GM19043 (cell line): ENCODE measurements at regions not wholly inside any gene's neighbourhood (a gene's known extent, or its start where the extent isn't known, plus 50 kb on each side); places are given as distances from the start of the nearest gene placed in this dataset.
"Not testable (repeated sequence)": the region's sequence is repeated elsewhere in the genome, so short reads cannot be mapped to it uniquely, and the experiment has no call there.

Source experiments
- ATAC-seq: cut with Tn5 transposase; IDR thresholded peaks from one replicate; pipeline ENCODE4 v1.9.1; 2021; ENCODE audit warnings: low read depth; ENCODE audit not compliant: unreplicated experiment

- ATAC-seq = no peak
Observed at GRCh38 chrX:54615109-54615508, 85.1 kb downstream of the GNL3L start.

GRCh38 chrX:54633641-54634040 is 103.6 kb downstream of the GNL3L start:
- ATAC-seq = no peak

- no peak for ATAC-seq
Observed at GRCh38 chrX:54639018-54639345, 109.0 kb downstream of the GNL3L start.

- ATAC-seq = peak; percentile 87
Observed at GRCh38 chrX:54639346-54640102, 109.5 kb downstream of the GNL3L start.

- no peak for ATAC-seq
Observed at GRCh38 chrX:54640103-54640690, 110.2 kb downstream of the GNL3L start.

DNA sequence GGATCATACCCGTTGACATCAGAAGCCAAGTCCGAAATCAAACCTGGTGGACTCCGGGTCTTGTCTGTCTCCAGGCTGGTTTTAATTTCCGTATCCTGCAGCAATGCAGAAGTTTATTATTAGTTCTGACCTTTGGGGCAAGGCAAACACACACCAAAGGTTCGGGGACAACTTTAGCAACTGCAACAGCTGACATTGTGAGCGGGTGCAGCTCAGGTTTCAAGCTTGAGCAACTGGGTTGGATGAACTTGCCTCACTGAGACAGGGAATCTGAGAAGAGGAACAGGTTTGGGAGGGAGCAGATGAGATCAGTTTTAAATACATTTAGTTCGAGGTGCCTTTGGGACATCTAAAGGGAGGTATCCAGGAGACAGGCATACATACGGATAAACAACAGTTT is 110.7 kb downstream of the GNL3L start:
- no peak for ATAC-seq

- ATAC-seq = no peak
Observed at GRCh38 chrX:54641530-54641929, 111.5 kb downstream of the GNL3L start.

GRCh38 chrX:54647607-54648006 is 117.6 kb downstream of the GNL3L start:
- not testable (repeated sequence) for ATAC-seq

GRCh38 chrX:54659547-54659946 is 129.5 kb downstream of the GNL3L start:
- ATAC-seq = no peak

- no peak for ATAC-seq
Observed at GRCh38 chrX:54675762-54676161, 122.3 kb downstream of the ITIH6 start.

DNA sequence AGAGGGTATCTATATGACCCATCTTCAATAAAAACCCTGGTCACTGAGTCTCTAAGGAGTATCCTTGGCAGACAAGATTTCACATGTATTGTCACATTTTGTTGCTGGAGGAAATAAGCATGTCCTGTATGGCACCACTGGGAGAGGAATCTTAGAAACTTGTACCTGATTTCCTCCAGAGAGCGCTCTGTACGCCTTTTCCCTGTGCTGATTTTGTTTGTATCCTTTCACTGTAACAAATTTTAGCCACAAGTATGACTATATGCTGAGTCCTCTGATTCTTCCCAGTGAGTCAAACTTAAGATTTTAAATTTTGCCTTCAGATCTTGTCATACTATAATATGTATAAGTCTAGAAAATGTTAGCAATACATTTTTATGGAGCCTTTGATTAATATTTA is 102.8 kb downstream of the ITIH6 start:
- no peak for ATAC-seq

DNA sequence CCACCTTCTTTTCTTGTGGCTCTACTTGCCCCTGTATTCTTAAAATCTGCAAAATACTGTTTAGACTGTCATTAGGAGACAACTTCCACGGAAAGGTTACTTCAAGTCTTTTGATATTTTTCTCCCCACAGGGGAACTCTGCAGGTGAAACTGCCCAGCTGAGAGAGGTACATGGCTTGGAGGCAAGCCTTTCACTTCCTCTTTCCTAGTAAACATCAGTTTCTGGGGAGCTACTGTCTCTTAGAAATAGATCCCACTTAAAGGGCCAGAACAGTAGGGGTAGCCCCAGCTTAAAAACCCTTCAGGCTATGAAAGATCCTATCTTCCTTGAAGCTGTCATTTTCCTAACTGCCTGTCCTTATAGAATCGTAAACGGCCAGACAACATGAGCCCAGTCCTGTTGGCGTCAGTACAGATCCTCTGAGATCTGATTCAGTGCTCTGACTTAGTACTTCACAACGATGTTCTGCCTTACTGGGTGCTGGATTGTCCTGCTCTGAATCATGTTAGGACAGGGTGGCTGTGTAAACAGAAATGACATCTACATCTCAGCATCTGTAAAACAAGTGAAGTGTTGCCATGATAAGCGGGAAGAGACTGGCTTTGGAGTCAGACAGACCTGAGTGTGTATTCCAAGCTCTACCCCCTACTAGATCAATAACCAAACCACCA is 102.1 kb downstream of the ITIH6 start:
- ATAC-seq = peak; percentile 99
